IMR-90 (cell line): ENCODE measurements at regions not wholly inside any gene's neighbourhood (a gene's known extent, or its start where the extent isn't known, plus 50 kb on each side); places are given as distances from the start of the nearest gene placed in this dataset.
"Not testable (repeated sequence)": the region's sequence is repeated elsewhere in the genome, so short reads cannot be mapped to it uniquely, and the experiment has no call there.

Experiments
- ATAC-seq: fragments of 200-7000 bp; cut with Tn5 transposase; 2 replicates; pipeline ENCODE4 v1.9.1; 2020; ENCODE audit warnings: low read depth, mild to moderate bottlenecking, moderate library complexity
- BruUV-seq: library from RNA; stranded (reverse); fragments of 400-500 nt; replicated peaks from 2 replicates; lab custom pipeline; 2021; lab: Mats Ljungman, UMichigan
- CTCF ChIA-PET: fragments of 300-600 bp; formaldehyde crosslinking; extraction: SDS; loops from one replicate; lab custom pipeline; 2021; ENCODE audit warnings: antibody characterized with exemption; lab: Yijun Ruan, JAX
- POLR2A ChIA-PET: fragments of 300-600 bp; sonication (Branson Sonifier 250); formaldehyde crosslinking; loops from one replicate; lab custom pipeline; 2022; ENCODE audit warnings: antibody characterized with exemption; ENCODE audit not compliant: unreplicated experiment; lab: Charles Lee
- DNase-seq: peaks from one replicate; pipeline ENCODE4 v3.0.0; 2013
- H2AFZ ChIP-seq: replicated peaks from 2 replicates; pipeline ENCODE3; 2013; ENCODE audit warnings: low read length, mild to moderate bottlenecking; ENCODE audit not compliant: poor library complexity
- H2AK5ac ChIP-seq: 2 replicates; pipeline ENCODE4 v1.6.1; 2013; ENCODE audit warnings: low read depth, low read length, inconsistent platforms
- H2AK9ac ChIP-seq: replicated peaks from 2 replicates; pipeline ENCODE3; 2013; ENCODE audit warnings: mild to moderate bottlenecking, low read depth, low read length, moderate library complexity; ENCODE audit not compliant: poor library complexity
- H2BK120ac ChIP-seq: 2 replicates; pipeline ENCODE4 v1.6.1; 2013; ENCODE audit warnings: low read depth, low read length, inconsistent platforms
- H2BK15ac ChIP-seq: 3 replicates; pipeline ENCODE4 v1.6.1; 2013; ENCODE audit warnings: low read depth, low read length, inconsistent platforms
- H2BK20ac ChIP-seq: 2 replicates; pipeline ENCODE4 v1.6.1; 2013; ENCODE audit warnings: low read depth, mild to moderate bottlenecking, inconsistent platforms, low read length, moderate library complexity
- H2BK5ac ChIP-seq: 2 replicates; pipeline ENCODE4 v1.6.1; 2013; ENCODE audit warnings: mild to moderate bottlenecking, low read depth, low read length, inconsistent platforms; ENCODE audit not compliant: poor library complexity, severe bottlenecking
- H3K14ac ChIP-seq: replicated peaks from 2 replicates; pipeline ENCODE4 v1.6.1; 2013; ENCODE audit warnings: low read depth, low read length, inconsistent platforms
- H3K18ac ChIP-seq: 2 replicates; pipeline ENCODE4 v1.6.1; 2013; ENCODE audit warnings: low read depth, low read length, control low read depth
- H3K23ac ChIP-seq: 2 replicates; pipeline ENCODE4 v1.6.1; 2013; ENCODE audit warnings: low read depth, low read length, inconsistent platforms
- H3K27ac ChIP-seq: 2 replicates; pipeline ENCODE4 v1.5.1; 2013; ENCODE audit warnings: mild to moderate bottlenecking, control low read depth, low read length; ENCODE audit not compliant: insufficient read depth
- H3K27me3 ChIP-seq: 2 replicates; pipeline ENCODE4 v1.6.1; 2013; ENCODE audit warnings: low read length; ENCODE audit not compliant: control insufficient read depth, insufficient read depth
- H3K36me3 ChIP-seq: 2 replicates; pipeline ENCODE4 v1.6.1; 2013; ENCODE audit warnings: low read length, mixed read lengths; ENCODE audit not compliant: control insufficient read depth, insufficient read depth
- H3K4ac ChIP-seq: 2 replicates; pipeline ENCODE4 v1.6.1; 2013; ENCODE audit warnings: low read depth, low read length, inconsistent platforms
- H3K4me1 ChIP-seq: 2 replicates; pipeline ENCODE4 v1.6.1; 2013; ENCODE audit warnings: low read length, mixed read lengths; ENCODE audit not compliant: control insufficient read depth, insufficient read depth
- H3K4me2 ChIP-seq: 2 replicates; pipeline ENCODE4 v1.6.1; 2013; ENCODE audit warnings: low read depth, mild to moderate bottlenecking, control low read depth, low read length, moderate library complexity
- H3K4me3 ChIP-seq: 2 replicates; pipeline ENCODE4 v1.5.1; 2013; ENCODE audit warnings: low read depth, mild to moderate bottlenecking, control low read depth, low read length, moderate library complexity; ENCODE audit not compliant: insufficient read depth
- H3K56ac ChIP-seq: 2 replicates; pipeline ENCODE4 v1.6.1; 2013; ENCODE audit warnings: low read length, inconsistent platforms; ENCODE audit not compliant: insufficient read depth; ENCODE audit errors: extremely low read depth
- H3K79me1 ChIP-seq, 2 experiments: 2 replicates each; pipeline ENCODE4 v1.6.1; 2013; ENCODE audit warnings: low read length in 2 of 2, inconsistent platforms in 1 of 2, low read depth in 1 of 2
- H3K9ac ChIP-seq: 2 replicates; pipeline ENCODE4 v1.6.1; 2013; ENCODE audit warnings: low read depth, low read length, control low read depth
- H3K9me1 ChIP-seq: 2 replicates; pipeline ENCODE4 v1.6.1; 2013; ENCODE audit warnings: low read length, inconsistent platforms; ENCODE audit not compliant: insufficient read depth
- H3K9me3 ChIP-seq: 2 replicates; pipeline ENCODE4 v1.6.1; 2013; ENCODE audit warnings: low read length; ENCODE audit not compliant: control insufficient read depth, insufficient read depth
- H4K20me1 ChIP-seq: 2 replicates; pipeline ENCODE4 v1.6.1; 2013; ENCODE audit warnings: low read length, inconsistent platforms; ENCODE audit not compliant: insufficient read depth
- H4K5ac ChIP-seq: 2 replicates; pipeline ENCODE4 v1.6.1; 2013; ENCODE audit warnings: mild to moderate bottlenecking, low read depth, low read length, control low read depth
- H4K8ac ChIP-seq, 2 experiments: 2 replicates each; pipeline ENCODE4 v1.6.1; 2013; ENCODE audit warnings: low read depth in 2 of 2, low read length in 2 of 2, control low read depth in 1 of 2, inconsistent platforms in 1 of 2
- H4K91ac ChIP-seq: 2 replicates; pipeline ENCODE4 v1.6.1; 2013; ENCODE audit warnings: low read depth, low read length, inconsistent platforms; ENCODE audit not compliant: insufficient read depth
- FOS ChIP-seq: fragments of 150-350 bp; IDR thresholded peaks from 2 replicates; pipeline ENCODE4 v1.6.1; 2016; ENCODE audit warnings: low read depth, low read length
- RCOR1 ChIP-seq: IDR thresholded peaks from 2 replicates; pipeline ENCODE4 v1.6.1; 2012; ENCODE audit warnings: mild to moderate bottlenecking, low read length, improper control_type of control experiment; ENCODE audit not compliant: insufficient replicate concordance
- WGBS, 2 experiments: methylation state at CpG; one replicate each; pipeline versions ENCODE4 v1.1.5 to v1.1.7; 2013; ENCODE audit warnings: missing lambda C conversion rate in 2 of 2; ENCODE audit not compliant: insufficient read length in 1 of 2; ENCODE audit errors: extremely low coverage in 2 of 2; 5-methylcytosine and 5-hydroxymethylcytosine counted together
- dilution Hi-C: fragments of 300-500 bp; cut with HindIII; formaldehyde crosslinking; loops from one replicate; pipeline ENCODE4 v1.14.3; 2018; ENCODE audit warnings: low sequenced_read_pairs; ENCODE audit not compliant: unreplicated experiment
- in situ Hi-C: fragments of 300-500 bp; cut with MboI; formaldehyde crosslinking; loops from 3 replicates; pipeline ENCODE4 v1.14.3; 2019; ENCODE audit warnings: low sequenced_read_pairs, inconsistent platforms, mixed read lengths
- intact Hi-C: fragments of 100-400 bp; cut with micrococcal nuclease; formaldehyde crosslinking; loops from 2 replicates; pipeline ENCODE4 v1.10.0; 2022

DNA sequence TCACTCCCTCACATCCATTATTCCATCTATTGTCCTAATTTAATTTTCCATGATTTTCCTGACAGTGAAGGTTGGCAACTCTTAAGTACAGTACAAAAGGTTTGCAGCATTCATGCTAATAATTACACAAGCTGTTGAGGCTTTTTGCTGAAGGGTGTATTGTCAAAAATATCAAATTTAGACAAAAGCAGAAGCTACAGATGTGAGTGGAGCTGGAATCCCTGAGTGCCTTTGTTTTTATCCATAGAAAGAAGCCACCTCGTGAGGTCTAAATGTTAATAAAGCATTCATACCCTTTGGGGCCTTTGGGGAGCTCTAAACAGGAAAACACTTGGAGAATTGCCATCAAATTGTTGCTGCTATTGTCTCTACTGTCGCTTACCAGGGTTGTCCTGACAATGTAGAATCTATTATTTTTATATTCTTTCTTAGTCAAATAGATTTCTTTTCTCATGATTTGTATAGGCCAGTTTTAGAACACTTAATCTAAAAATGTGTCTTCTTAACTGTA, 185.8 kb upstream of the ROBO1 start:
- H3K4me1 ChIP-seq: no peaks in the 10 kb centered on the region
- H2AFZ ChIP-seq: no peak overlapping the region
- H2BK15ac ChIP-seq: no peak overlapping the region
- H2BK20ac ChIP-seq: no peak overlapping the region
- dilution Hi-C loops: no loop called here
- BruUV-seq: no TSS peak
- no peaks in the 10 kb centered on the region for H3K27me3 ChIP-seq
- no peaks in the 10 kb centered on the region for H3K79me1 ChIP-seq
- no peak overlapping the region for H4K5ac ChIP-seq
- H4K91ac ChIP-seq: no peak overlapping the region
- no peaks in the 10 kb centered on the region for H3K36me3 ChIP-seq
- no peak overlapping the region for H3K4ac ChIP-seq
- H3K56ac ChIP-seq: no peak overlapping the region
- in situ Hi-C loops: no loop called here
- no peak overlapping the region for H3K4me2 ChIP-seq
- H3K27ac ChIP-seq: no peak overlapping the region
- no peak overlapping the region for H2AK9ac ChIP-seq
- no peak overlapping the region for H2BK120ac ChIP-seq
- H2AK5ac ChIP-seq: no peak overlapping the region
- H3K4me3 ChIP-seq: no peak overlapping the region
- H4K8ac ChIP-seq: no peak overlapping the region
- CTCF ChIA-PET: no interaction called here
- H3K9me1 ChIP-seq: no peaks in the 10 kb centered on the region
- H3K18ac ChIP-seq: no peak overlapping the region
- intact Hi-C loops: no loop called here
- POLR2A ChIA-PET: no interaction called here
- no peak overlapping the region for H3K9ac ChIP-seq
- DNase-seq (no peak), ATAC-seq (no peak)
- no peak overlapping the region for H2BK5ac ChIP-seq
- no peak overlapping the region for H3K14ac ChIP-seq
- H3K9me3 ChIP-seq: peaks cover 3% of the 10 kb centered on the region
- H3K23ac ChIP-seq: no peak overlapping the region
- WGBS, 2 experiments: no CpG with 5 or more reads among the region's 2 CpGs
- TF ChIP-seq RCOR1 (no peak), FOS (no peak)
- no peaks in the 10 kb centered on the region for H4K20me1 ChIP-seq

DNA sequence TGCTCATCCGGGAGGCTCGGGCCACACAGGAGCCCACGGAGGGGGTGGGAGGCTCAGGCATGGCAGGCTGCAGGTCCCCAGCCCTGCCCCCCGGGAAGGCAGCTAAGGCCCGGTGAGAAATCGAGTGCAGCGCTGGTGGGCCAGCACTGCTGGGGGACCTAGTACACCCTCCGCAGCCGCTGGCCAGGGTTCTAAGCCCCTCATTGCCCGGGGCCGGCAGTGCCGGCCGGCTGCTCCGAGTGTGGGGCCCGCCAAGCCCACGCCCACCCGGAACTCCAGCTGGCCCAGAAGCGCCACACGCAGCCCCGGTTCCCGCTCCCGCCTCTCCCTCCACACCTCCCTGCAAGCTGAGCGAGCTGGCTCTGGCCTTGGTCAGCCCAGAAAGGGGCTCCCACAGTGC, 183.6 kb upstream of the ROBO1 start:
- H2AFZ ChIP-seq, H2AK9ac ChIP-seq, H4K8ac ChIP-seq, H2BK5ac ChIP-seq, H3K14ac ChIP-seq, ATAC-seq, H3K9me3 ChIP-seq, H3K79me1 ChIP-seq, H3K56ac ChIP-seq, H3K27ac ChIP-seq, H3K4me3 ChIP-seq, intact Hi-C loops, BruUV-seq, H3K9ac ChIP-seq, DNase-seq, H4K20me1 ChIP-seq, in situ Hi-C loops, H3K9me1 ChIP-seq, H4K91ac ChIP-seq, POLR2A ChIA-PET, H2BK15ac ChIP-seq, dilution Hi-C loops, H3K27me3 ChIP-seq, H2BK20ac ChIP-seq, H3K4ac ChIP-seq, H2BK120ac ChIP-seq, H3K18ac ChIP-seq, H3K4me1 ChIP-seq, CTCF ChIA-PET, H3K23ac ChIP-seq, H3K4me2 ChIP-seq, H4K5ac ChIP-seq, H3K36me3 ChIP-seq, H2AK5ac ChIP-seq: not testable (repeated sequence)
- 95% methylated on average over 3 of the region's 23 CpGs; no CpG with 5 or more reads in 1 of the 2 experiments for WGBS, 2 experiments
